ENCODE measurements at regions not wholly inside any gene's neighbourhood (a gene's known extent, or its start where the extent isn't known, plus 50 kb on each side); places are given as distances from the start of the nearest gene placed in this dataset.
"Not testable (repeated sequence)": the region's sequence is repeated elsewhere in the genome, so short reads cannot be mapped to it uniquely, and the experiment has no call there.

DNA sequence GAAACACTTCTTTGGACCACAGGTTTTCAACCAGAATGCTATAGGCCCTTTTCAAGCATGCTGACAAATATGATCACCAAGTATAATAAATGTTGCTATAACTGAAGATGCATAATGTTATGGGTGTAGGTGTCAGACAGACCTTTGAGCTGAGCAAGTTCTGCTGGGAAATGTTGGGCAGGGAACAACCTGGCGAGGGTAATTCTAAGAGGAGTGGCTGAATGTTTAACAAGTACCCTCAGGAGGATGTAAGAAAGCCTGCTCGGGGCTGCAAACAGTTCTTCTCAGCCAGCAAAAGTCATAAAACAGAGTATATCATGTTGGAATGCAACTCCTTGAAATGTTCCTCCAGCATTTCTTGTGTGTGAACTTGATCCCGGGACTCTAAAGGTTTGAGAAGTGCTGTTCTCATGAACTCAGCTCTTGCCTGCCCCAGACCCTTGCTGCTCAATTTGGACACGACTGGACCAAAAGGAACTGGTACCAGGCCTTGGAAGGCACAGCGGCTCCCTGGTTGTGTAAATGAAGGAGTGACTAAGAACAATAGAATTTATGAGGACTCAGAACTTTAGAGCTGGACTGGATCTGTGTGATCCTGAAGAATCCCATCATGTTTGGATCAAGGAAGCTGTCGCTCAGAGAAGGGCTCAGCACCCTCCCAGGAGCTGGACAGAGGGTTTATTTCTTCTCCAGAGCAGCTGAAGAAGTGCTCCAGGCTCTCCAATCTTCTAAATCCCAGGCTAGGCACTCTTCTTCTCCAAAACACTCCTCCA, 143.2 kb upstream of the ANK3 start:
- Mint-ChIP-seq H3K9me3 (no peaks in the 10 kb centered on the region), H3K27ac (peak overlapping the region in 1 of 6 donors; percentile 19), H3K27me3 (no peaks in the 10 kb centered on the region), H3K36me3 (no peaks in the 10 kb centered on the region), H3K4me3 (no peak overlapping the region), H3K4me1 (no peaks in the 10 kb centered on the region)
- DNase-seq: no peak
- ATAC-seq (ENCODE audit: low read depth in 2 of 2): no peak

DNA sequence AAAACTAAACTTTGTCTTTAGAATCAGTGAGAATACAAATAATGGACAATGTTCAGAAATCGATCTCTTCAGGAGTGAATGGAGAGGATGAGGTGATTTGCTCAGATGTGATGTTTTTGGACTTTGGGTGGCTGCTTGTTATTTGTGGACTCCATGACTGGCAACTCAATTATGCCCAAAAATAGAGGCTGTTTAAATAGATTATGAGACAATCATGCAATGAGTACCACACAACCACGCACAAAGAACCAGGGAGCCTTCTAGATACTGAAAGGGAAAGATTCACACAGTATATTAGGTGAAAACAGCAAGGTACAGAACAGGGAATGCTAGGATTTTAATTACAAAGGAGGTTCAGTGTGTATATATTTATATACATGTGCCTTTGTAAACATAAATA, 141.3 kb upstream of the ANK3 start:
- Mint-ChIP-seq H3K9me3 (no peaks in the 10 kb centered on the region), H3K27me3 (no peaks in the 10 kb centered on the region), H3K4me3 (no peak overlapping the region), H3K4me1 (no peaks in the 10 kb centered on the region), H3K36me3 (no peaks in the 10 kb centered on the region), H3K27ac (no peak overlapping the region)
- no peak for DNase-seq
- ATAC-seq (ENCODE audit: low read depth in 2 of 2): no peak

- DNase-seq: no peak
- peaks cover 0 to 4% of the 10 kb centered on the region in 2 donors for H3K36me3 Mint-ChIP-seq
Measured at GRCh38 chr10:60527676-60528075, 138.0 kb upstream of the ANK3 start.

GRCh38 chr10:60525716-60526585, 136.3 kb upstream of the ANK3 start:
- H3K4me1 Mint-ChIP-seq: peaks cover 0 to 2% (median 0%) of the 10 kb centered on the region in 3 donors
- DNase-seq (no peak), ATAC-seq (ENCODE audit: low read depth in 2 of 2) (no peak)
- no peak overlapping the region for H3K27ac Mint-ChIP-seq
- peaks cover 0 to 4% (median 0%) of the 10 kb centered on the region in 3 donors for H3K27me3 Mint-ChIP-seq
- H3K9me3 Mint-ChIP-seq: peaks cover 0 to 16% (median 10%) of the 10 kb centered on the region in 7 donors
- H3K4me3 Mint-ChIP-seq: no peak overlapping the region
- peaks cover 0 to 4% of the 10 kb centered on the region in 2 donors for H3K36me3 Mint-ChIP-seq

More at GRCh38 chr10:60527676-60528075, 138.0 kb upstream of the ANK3 start:
- Mint-ChIP-seq H3K27ac (no peak overlapping the region), H3K4me1 (no peaks in the 10 kb centered on the region), H3K4me3 (no peak overlapping the region), H3K9me3 (peaks cover 0 to 16% (median 10%) of the 10 kb centered on the region in 7 donors), H3K27me3 (peaks cover 0 to 4% (median 0%) of the 10 kb centered on the region in 3 donors)
- ATAC-seq (ENCODE audit: low read depth in 2 of 2): no peak

DNA sequence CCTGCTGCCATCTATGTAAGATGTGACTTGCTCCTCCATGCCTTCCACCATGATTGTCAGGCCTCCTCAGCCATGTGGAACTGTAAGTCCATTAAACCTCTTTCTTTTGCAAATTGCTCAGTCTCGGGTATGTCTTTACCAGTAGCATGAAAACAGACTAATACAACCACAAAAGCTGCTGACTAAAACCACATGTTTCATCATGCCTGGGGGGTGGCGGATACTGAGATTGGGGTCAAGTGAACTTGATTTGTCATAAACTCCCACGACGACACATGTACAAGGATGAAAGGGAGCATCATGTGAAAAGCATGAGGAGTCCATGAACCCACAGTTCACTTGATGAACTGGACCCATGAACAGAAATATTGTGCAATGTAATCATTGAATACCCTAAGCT, 134.9 kb upstream of the ANK3 start:
- Mint-ChIP-seq H3K36me3 (peaks cover 0 to 4% of the 10 kb centered on the region in 2 donors), H3K27ac (no peak overlapping the region), H3K27me3 (peaks cover 0 to 4% (median 0%) of the 10 kb centered on the region in 3 donors), H3K9me3 (peaks cover 0 to 16% (median 10%) of the 10 kb centered on the region in 7 donors), H3K4me3 (no peak overlapping the region), H3K4me1 (peaks cover 0 to 2% (median 0%) of the 10 kb centered on the region in 3 donors)
- no peak for DNase-seq
- ATAC-seq (ENCODE audit: low read depth in 2 of 2): no peak

GRCh38 chr10:60523371-60523770, 133.7 kb upstream of the ANK3 start:
- not testable (repeated sequence) for H3K36me3 Mint-ChIP-seq; H3K27ac Mint-ChIP-seq; H3K4me3 Mint-ChIP-seq; DNase-seq; H3K4me1 Mint-ChIP-seq; H3K27me3 Mint-ChIP-seq; ATAC-seq (ENCODE audit: low read depth in 2 of 2)
- peaks cover 0 to 16% (median 10%) of the 10 kb centered on the region in 7 donors for H3K9me3 Mint-ChIP-seq

GRCh38 chr10:60522617-60523016, 132.9 kb upstream of the ANK3 start:
- Mint-ChIP-seq H3K27ac (no peak overlapping the region), H3K4me3 (no peak overlapping the region), H3K27me3 (peaks cover 0 to 8% (median 0%) of the 10 kb centered on the region in 3 donors), H3K4me1 (peaks cover 0 to 2% (median 0%) of the 10 kb centered on the region in 3 donors), H3K9me3 (peaks cover 0 to 16% (median 10%) of the 10 kb centered on the region in 7 donors), H3K36me3 (peaks cover 0 to 4% of the 10 kb centered on the region in 2 donors)
- DNase-seq: no peak
- no peak for ATAC-seq (ENCODE audit: low read depth in 2 of 2)

GRCh38 chr10:60521974-60522405, 132.3 kb upstream of the ANK3 start:
- Mint-ChIP-seq H3K9me3 (peaks cover 0 to 16% (median 10%) of the 10 kb centered on the region in 7 donors), H3K27ac (no peak overlapping the region), H3K4me3 (no peak overlapping the region), H3K36me3 (peaks cover 0 to 4% of the 10 kb centered on the region in 2 donors), H3K4me1 (peaks cover 0 to 2% (median 0%) of the 10 kb centered on the region in 3 donors), H3K27me3 (peaks cover 0 to 8% (median 0%) of the 10 kb centered on the region in 3 donors)
- DNase-seq: no peak
- no peak for ATAC-seq (ENCODE audit: low read depth in 2 of 2)

GRCh38 chr10:60518745-60519144, 129.1 kb upstream of the ANK3 start:
- H3K4me3 Mint-ChIP-seq: no peak overlapping the region
- H3K9me3 Mint-ChIP-seq: peaks cover 0 to 3% (median 2%) of the 10 kb centered on the region in 7 donors
- peaks cover 7 to 15% (median 10%) of the 10 kb centered on the region in 3 donors for H3K4me1 Mint-ChIP-seq
- H3K36me3 Mint-ChIP-seq: no peaks in the 10 kb centered on the region
- H3K27me3 Mint-ChIP-seq: peaks cover 0 to 4% (median 0%) of the 10 kb centered on the region in 3 donors
- DNase-seq: no peak
- H3K27ac Mint-ChIP-seq: peak overlapping the region in 1 of 6 donors; percentile 41
- no peak for ATAC-seq (ENCODE audit: low read depth in 2 of 2)

GRCh38 chr10:60517805-60518204, 128.1 kb upstream of the ANK3 start:
- peaks cover 0 to 4% (median 0%) of the 10 kb centered on the region in 3 donors for H3K27me3 Mint-ChIP-seq
- ATAC-seq (ENCODE audit: low read depth in 2 of 2) (no peak), DNase-seq (no peak)
- H3K9me3 Mint-ChIP-seq: no peaks in the 10 kb centered on the region
- no peaks in the 10 kb centered on the region for H3K36me3 Mint-ChIP-seq
- no peak overlapping the region for H3K27ac Mint-ChIP-seq
- no peak overlapping the region for H3K4me3 Mint-ChIP-seq
- H3K4me1 Mint-ChIP-seq: peaks cover 14 to 21% (median 15%) of the 10 kb centered on the region in 3 donors

GRCh38 chr10:60513281-60513680, 123.6 kb upstream of the ANK3 start:
- DNase-seq (peak; percentile 27), ATAC-seq (ENCODE audit: low read depth in 2 of 2) (peak; percentile 93 to 96)

GRCh38 chr10:60511477-60512229, 122.0 kb upstream of the ANK3 start:
- peak overlapping the region in 1 of 8 donors; percentile 21 for H3K4me3 Mint-ChIP-seq
- H3K4me1 Mint-ChIP-seq: peaks cover 13 to 21% (median 15%) of the 10 kb centered on the region in 3 donors
- H3K27ac Mint-ChIP-seq: peak overlapping the region in 1 of 6 donors; percentile 44
- no peaks in the 10 kb centered on the region for H3K27me3 Mint-ChIP-seq
- no peak for ATAC-seq (ENCODE audit: low read depth in 2 of 2)
- H3K36me3 Mint-ChIP-seq: no peaks in the 10 kb centered on the region
- no peaks in the 10 kb centered on the region for H3K9me3 Mint-ChIP-seq
- DNase-seq: no peak

More at GRCh38 chr10:60513281-60513680, 123.6 kb upstream of the ANK3 start:
- H3K4me1 Mint-ChIP-seq: peaks cover 13 to 21% (median 15%) of the 10 kb centered on the region in 3 donors
- H3K4me3 Mint-ChIP-seq: no peak overlapping the region
- no peaks in the 10 kb centered on the region for H3K9me3 Mint-ChIP-seq
- no peaks in the 10 kb centered on the region for H3K36me3 Mint-ChIP-seq
- H3K27me3 Mint-ChIP-seq: peaks cover 0 to under 1% (median 0%) of the 10 kb centered on the region in 3 donors
- H3K27ac Mint-ChIP-seq: no peak overlapping the region

- H3K9me3 Mint-ChIP-seq: no peaks in the 10 kb centered on the region
- no peak overlapping the region for H3K27ac Mint-ChIP-seq
- ATAC-seq (ENCODE audit: low read depth in 2 of 2): no peak
Measured at GRCh38 chr10:60508831-60509230, 119.2 kb upstream of the ANK3 start.

More at GRCh38 chr10:60508831-60509230, 119.2 kb upstream of the ANK3 start:
- H3K4me3 Mint-ChIP-seq: no peak overlapping the region
- H3K27me3 Mint-ChIP-seq: no peaks in the 10 kb centered on the region
- DNase-seq: no peak
- peaks cover 6 to 9% (median 6%) of the 10 kb centered on the region in 3 donors for H3K4me1 Mint-ChIP-seq
- H3K36me3 Mint-ChIP-seq: no peaks in the 10 kb centered on the region
